ENCODE measurements at regions not wholly inside any gene's neighbourhood (a gene's known extent, or its start where the extent isn't known, plus 50 kb on each side); places are given as distances from the start of the nearest gene placed in this dataset.
A peak's percentile ranks its signal among the peaks of the same experiment; 100 is the strongest.

GRCh38 chr6:20279608-20280287, 67.5 kb upstream of the MBOAT1 start:
- FAIRE-seq = no peak
- WGBS, 3 donors = 29 to 39% (median 33%) methylated on average over 5 of the region's 5 CpGs
- Histone ChIP-seq H3K9me3 (ENCODE audit: control insufficient read depth in 2 of 2, insufficient read depth in 1 of 2, low read depth in 1 of 2, low read length in 1 of 2) (no peaks in the 10 kb centered on the region), H3K36me3 (ENCODE audit: control insufficient read depth in 3 of 3, insufficient read depth in 2 of 3, low read depth in 1 of 3, low read length in 3 of 3) (no peaks in the 10 kb centered on the region), H3K27me3 (ENCODE audit: control insufficient read depth in 3 of 3, insufficient read depth in 3 of 3, low read length in 3 of 3) (no peaks in the 10 kb centered on the region), H3K4me3 (ENCODE audit: low read depth in 1 of 3, low read length in 3 of 3) (no peak overlapping the region), H3K4me1 (ENCODE audit: control insufficient read depth in 3 of 3, insufficient read depth in 2 of 3, low read depth in 1 of 3, low read length in 2 of 3) (no peaks in the 10 kb centered on the region), H3K27ac (ENCODE audit: low read depth in 1 of 3, low read length in 2 of 3) (no peak overlapping the region)
- DNase-seq = no peak

- Histone ChIP-seq H3K9me3 (ENCODE audit: control insufficient read depth in 2 of 2, insufficient read depth in 1 of 2, low read depth in 1 of 2, low read length in 1 of 2) (no peaks in the 10 kb centered on the region), H3K27ac (ENCODE audit: low read depth in 1 of 3, low read length in 2 of 3) (no peak overlapping the region), H3K4me3 (ENCODE audit: low read depth in 1 of 3, low read length in 3 of 3) (no peak overlapping the region), H3K4me1 (ENCODE audit: control insufficient read depth in 3 of 3, insufficient read depth in 2 of 3, low read depth in 1 of 3, low read length in 2 of 3) (no peaks in the 10 kb centered on the region), H3K27me3 (ENCODE audit: control insufficient read depth in 3 of 3, insufficient read depth in 3 of 3, low read length in 3 of 3) (no peaks in the 10 kb centered on the region), H3K36me3 (ENCODE audit: control insufficient read depth in 3 of 3, insufficient read depth in 2 of 3, low read depth in 1 of 3, low read length in 3 of 3) (no peaks in the 10 kb centered on the region)
- DNase-seq = no peak
- 68 to 74% (median 73%) methylated on average over 3 of the region's 3 CpGs for WGBS, 3 donors
- FAIRE-seq = no peak
Observed at GRCh38 chr6:20280288-20280621, 68.0 kb upstream of the MBOAT1 start.

- no peaks in the 10 kb centered on the region for H3K9me3 ChIP-seq (ENCODE audit: control insufficient read depth in 2 of 2, insufficient read depth in 1 of 2, low read depth in 1 of 2, low read length in 1 of 2)
- DNase-seq (no peak), FAIRE-seq (no peak)
- no peak overlapping the region for H3K4me3 ChIP-seq (ENCODE audit: low read depth in 1 of 3, low read length in 3 of 3)
- H3K27me3 ChIP-seq (ENCODE audit: control insufficient read depth in 3 of 3, insufficient read depth in 3 of 3, low read length in 3 of 3) = no peaks in the 10 kb centered on the region
- WGBS, 3 donors = 91 to 96% (median 93%) methylated on average over 1 of the region's 1 CpG
- no peak overlapping the region for H3K27ac ChIP-seq (ENCODE audit: low read depth in 1 of 3, low read length in 2 of 3)
- H3K4me1 ChIP-seq (ENCODE audit: control insufficient read depth in 3 of 3, insufficient read depth in 2 of 3, low read depth in 1 of 3, low read length in 2 of 3) = no peaks in the 10 kb centered on the region
- no peaks in the 10 kb centered on the region for H3K36me3 ChIP-seq (ENCODE audit: control insufficient read depth in 3 of 3, insufficient read depth in 2 of 3, low read depth in 1 of 3, low read length in 3 of 3)
Observed at GRCh38 chr6:20284672-20285071, 72.4 kb upstream of the MBOAT1 start.

- Histone ChIP-seq H3K36me3 (ENCODE audit: control insufficient read depth in 3 of 3, insufficient read depth in 2 of 3, low read depth in 1 of 3, low read length in 3 of 3) (no peaks in the 10 kb centered on the region), H3K27me3 (ENCODE audit: control insufficient read depth in 3 of 3, insufficient read depth in 3 of 3, low read length in 3 of 3) (no peaks in the 10 kb centered on the region), H3K4me1 (ENCODE audit: control insufficient read depth in 3 of 3, insufficient read depth in 2 of 3, low read depth in 1 of 3, low read length in 2 of 3) (no peaks in the 10 kb centered on the region), H3K9me3 (ENCODE audit: control insufficient read depth in 2 of 2, insufficient read depth in 1 of 2, low read depth in 1 of 2, low read length in 1 of 2) (no peaks in the 10 kb centered on the region), H3K4me3 (ENCODE audit: low read depth in 1 of 3, low read length in 3 of 3) (no peak overlapping the region), H3K27ac (ENCODE audit: low read depth in 1 of 3, low read length in 2 of 3) (no peak overlapping the region)
- FAIRE-seq (no peak), DNase-seq (no peak)
- 65 to 82% (median 75%) methylated on average over 1 of the region's 1 CpG for WGBS, 3 donors
Observed at GRCh38 chr6:20286968-20287565, 74.8 kb upstream of the MBOAT1 start.

DNA sequence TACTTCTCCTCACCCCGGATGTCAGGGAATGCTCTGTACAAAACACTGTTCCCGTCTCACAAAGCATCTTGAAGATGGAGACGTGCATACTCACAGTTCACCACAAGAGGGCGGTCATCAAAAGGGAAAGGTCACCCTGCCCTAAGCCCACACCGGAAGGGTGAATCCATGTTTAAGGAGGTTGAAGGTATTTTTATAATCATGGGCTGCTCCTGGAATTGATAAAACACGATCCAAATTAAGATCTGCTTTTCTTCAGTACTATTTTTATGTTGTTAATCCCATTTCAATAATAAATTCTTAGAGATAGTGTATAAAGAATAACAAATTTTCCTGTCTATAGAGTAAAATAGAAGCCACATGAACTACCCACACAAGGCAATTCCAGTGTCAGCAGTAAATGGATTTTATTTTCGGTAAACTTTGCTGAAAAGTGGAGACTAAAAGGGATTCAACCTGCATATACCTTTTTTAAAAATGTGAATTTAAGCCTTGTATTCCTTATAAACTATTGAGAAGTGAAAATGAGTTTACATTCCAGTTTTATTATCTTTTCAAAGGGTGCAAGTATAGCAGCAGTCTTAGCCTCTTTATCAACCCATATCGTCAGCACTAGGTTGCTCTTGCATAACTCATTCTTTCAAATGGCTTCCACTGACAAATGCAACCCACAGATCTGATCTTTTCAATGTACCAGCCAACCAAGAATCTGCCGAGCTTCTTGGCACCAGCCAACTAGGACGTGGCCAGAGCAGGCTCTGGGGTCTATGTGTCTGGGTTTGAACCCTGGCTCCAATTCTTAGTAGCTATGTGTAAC, 79.7 kb upstream of the MBOAT1 start:
- H3K4me1 ChIP-seq (ENCODE audit: control insufficient read depth in 3 of 3, insufficient read depth in 2 of 3, low read depth in 1 of 3, low read length in 2 of 3) = peaks cover 0 to 3% (median 0%) of the 10 kb centered on the region in 3 donors
- H3K9me3 ChIP-seq (ENCODE audit: control insufficient read depth in 2 of 2, insufficient read depth in 1 of 2, low read depth in 1 of 2, low read length in 1 of 2) = no peaks in the 10 kb centered on the region
- DNase-seq (peak; percentile 87 to 90), FAIRE-seq (peak; percentile 36)
- no peak overlapping the region for H3K4me3 ChIP-seq (ENCODE audit: low read depth in 1 of 3, low read length in 3 of 3)
- peak overlapping the region in 1 of 3 donors; percentile 24 for H3K27ac ChIP-seq (ENCODE audit: low read depth in 1 of 3, low read length in 2 of 3)
- H3K27me3 ChIP-seq (ENCODE audit: control insufficient read depth in 3 of 3, insufficient read depth in 3 of 3, low read length in 3 of 3) = no peaks in the 10 kb centered on the region
- H3K36me3 ChIP-seq (ENCODE audit: control insufficient read depth in 3 of 3, insufficient read depth in 2 of 3, low read depth in 1 of 3, low read length in 3 of 3) = no peaks in the 10 kb centered on the region
- WGBS, 3 donors = 17 to 21% (median 18%) methylated on average over 10 of the region's 10 CpGs

GRCh38 chr6:20292905-20293304, 80.6 kb upstream of the MBOAT1 start:
- H3K4me1 ChIP-seq (ENCODE audit: control insufficient read depth in 3 of 3, insufficient read depth in 2 of 3, low read depth in 1 of 3, low read length in 2 of 3) = peaks cover 0 to 3% (median 0%) of the 10 kb centered on the region in 3 donors
- FAIRE-seq = no peak
- no peaks in the 10 kb centered on the region for H3K27me3 ChIP-seq (ENCODE audit: control insufficient read depth in 3 of 3, insufficient read depth in 3 of 3, low read length in 3 of 3)
- H3K27ac ChIP-seq (ENCODE audit: low read depth in 1 of 3, low read length in 2 of 3) = no peak overlapping the region
- H3K4me3 ChIP-seq (ENCODE audit: low read depth in 1 of 3, low read length in 3 of 3) = no peak overlapping the region
- no peaks in the 10 kb centered on the region for H3K9me3 ChIP-seq (ENCODE audit: control insufficient read depth in 2 of 2, insufficient read depth in 1 of 2, low read depth in 1 of 2, low read length in 1 of 2)
- WGBS, 3 donors = 81 to 93% (median 90%) methylated on average over 2 of the region's 2 CpGs
- DNase-seq = no peak
- H3K36me3 ChIP-seq (ENCODE audit: control insufficient read depth in 3 of 3, insufficient read depth in 2 of 3, low read depth in 1 of 3, low read length in 3 of 3) = no peaks in the 10 kb centered on the region

GRCh38 chr6:20301256-20301655, 89.0 kb upstream of the MBOAT1 start:
- Histone ChIP-seq H3K4me1 (ENCODE audit: control insufficient read depth in 3 of 3, insufficient read depth in 2 of 3, low read depth in 1 of 3, low read length in 2 of 3) (no peaks in the 10 kb centered on the region), H3K4me3 (ENCODE audit: low read depth in 1 of 3, low read length in 3 of 3) (no peak overlapping the region), H3K27me3 (ENCODE audit: control insufficient read depth in 3 of 3, insufficient read depth in 3 of 3, low read length in 3 of 3) (no peaks in the 10 kb centered on the region), H3K9me3 (ENCODE audit: control insufficient read depth in 2 of 2, insufficient read depth in 1 of 2, low read depth in 1 of 2, low read length in 1 of 2) (no peaks in the 10 kb centered on the region), H3K27ac (ENCODE audit: low read depth in 1 of 3, low read length in 2 of 3) (no peak overlapping the region), H3K36me3 (ENCODE audit: control insufficient read depth in 3 of 3, insufficient read depth in 2 of 3, low read depth in 1 of 3, low read length in 3 of 3) (no peaks in the 10 kb centered on the region)
- FAIRE-seq = no peak
- DNase-seq = no peak
- 96 to 99% (median 96%) methylated on average over 27 to 29 of the region's 29 CpGs for WGBS, 3 donors

DNA sequence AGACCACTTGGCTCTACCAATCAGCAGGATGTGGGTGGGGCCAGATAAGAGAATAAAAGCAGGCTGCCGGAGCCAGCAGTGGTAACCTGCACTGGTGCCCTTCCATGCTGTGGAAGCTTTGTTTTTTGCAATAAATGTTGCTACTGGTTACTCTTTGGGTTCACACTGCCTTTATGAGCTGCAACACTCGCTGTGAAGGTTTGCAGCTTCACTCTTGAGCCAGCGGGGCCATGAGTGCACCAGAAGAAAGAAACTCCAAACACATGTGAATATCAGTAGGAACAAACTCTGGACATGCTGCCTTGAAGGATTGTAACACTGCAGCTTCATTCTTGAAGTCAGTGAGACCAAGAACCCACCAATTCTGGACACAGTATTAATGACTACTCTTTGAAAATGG, 89.9 kb upstream of the MBOAT1 start:
- no peak for DNase-seq
- H3K9me3 ChIP-seq (ENCODE audit: control insufficient read depth in 2 of 2, insufficient read depth in 1 of 2, low read depth in 1 of 2, low read length in 1 of 2) = no peaks in the 10 kb centered on the region
- WGBS, 3 donors = 64 to 91% (median 68%) methylated on average over 3 of the region's 3 CpGs
- H3K4me1 ChIP-seq (ENCODE audit: control insufficient read depth in 3 of 3, insufficient read depth in 2 of 3, low read depth in 1 of 3, low read length in 2 of 3) = no peaks in the 10 kb centered on the region
- no peaks in the 10 kb centered on the region for H3K27me3 ChIP-seq (ENCODE audit: control insufficient read depth in 3 of 3, insufficient read depth in 3 of 3, low read length in 3 of 3)
- H3K4me3 ChIP-seq (ENCODE audit: low read depth in 1 of 3, low read length in 3 of 3) = no peak overlapping the region
- no peaks in the 10 kb centered on the region for H3K36me3 ChIP-seq (ENCODE audit: control insufficient read depth in 3 of 3, insufficient read depth in 2 of 3, low read depth in 1 of 3, low read length in 3 of 3)
- no peak overlapping the region for H3K27ac ChIP-seq (ENCODE audit: low read depth in 1 of 3, low read length in 2 of 3)
- FAIRE-seq = no peak
